Ishikawa (cell line): ENCODE measurements at regions not wholly inside any gene's neighbourhood (a gene's known extent, or its start where the extent isn't known, plus 50 kb on each side); places are given as distances from the start of the nearest gene placed in this dataset.

ENCODE experiments used
- CEBPB ChIP-seq: IDR thresholded peaks from 2 replicates; pipeline ENCODE4 v1.6.1; 2012
- CREB1 ChIP-seq: IDR thresholded peaks from 2 replicates; pipeline ENCODE4 v1.6.1; 2012; ENCODE audit warnings: low read depth
- EGR1 ChIP-seq: IDR thresholded peaks from 2 replicates; pipeline ENCODE4 v1.6.1; 2012
- EP300 ChIP-seq: IDR thresholded peaks from 2 replicates; pipeline ENCODE4 v1.6.1; 2012; ENCODE audit warnings: borderline replicate concordance
- MAX ChIP-seq: IDR thresholded peaks from 2 replicates; pipeline ENCODE4 v1.6.1; 2012
- RAD21 ChIP-seq: IDR thresholded peaks from 2 replicates; pipeline ENCODE4 v1.6.1; 2012; ENCODE audit warnings: low read depth
- TCF12 ChIP-seq: IDR thresholded peaks from 2 replicates; pipeline ENCODE4 v1.6.1; 2012; ENCODE audit warnings: low read depth
- TEAD4 ChIP-seq: IDR thresholded peaks from 2 replicates; pipeline ENCODE4 v1.6.1; 2012
- USF1 ChIP-seq: IDR thresholded peaks from 2 replicates; pipeline ENCODE4 v1.6.1; 2012
- YY1 ChIP-seq: IDR thresholded peaks from 2 replicates; pipeline ENCODE4 v1.6.1; 2012; ENCODE audit warnings: low read depth
- ZBTB7A ChIP-seq: IDR thresholded peaks from 2 replicates; pipeline ENCODE4 v1.6.1; 2012; ENCODE audit warnings: low read depth

GRCh38 chr11:127119356-127119755 lies 118.8 kb upstream of the KIRREL3 start:
- TF ChIP-seq ZBTB7A = no peak
- TF ChIP-seq EGR1 = no peak
- no peak for TF ChIP-seq CEBPB
- no peak for TF ChIP-seq EP300
- no peak for TF ChIP-seq YY1
- TF ChIP-seq TEAD4 = no peak
- no peak for TF ChIP-seq CREB1
- no peak for TF ChIP-seq MAX
- no peak for TF ChIP-seq TCF12
- no peak for TF ChIP-seq USF1
- TF ChIP-seq RAD21 = no peak
